GM12878 (cell line): ENCODE measurements at regions not wholly inside any gene's neighbourhood (a gene's known extent, or its start where the extent isn't known, plus 50 kb on each side); places are given as distances from the start of the nearest gene placed in this dataset.

Source experiments
- EZH2 ChIP-seq: IDR thresholded peaks from 2 replicates; pipeline ENCODE4 v1.6.1; 2012; ENCODE audit warnings: low read depth, mild to moderate bottlenecking, control low read depth, inconsistent platforms, low read length, borderline replicate concordance; ENCODE audit not compliant: control insufficient read depth
- FOS ChIP-seq: IDR thresholded peaks from 3 replicates; pipeline ENCODE4 v1.6.1; 2011; ENCODE audit warnings: borderline replicate concordance; ENCODE audit not compliant: insufficient read length; ENCODE audit errors: extremely low read depth
- SMARCA5 ChIP-seq: fragments of 450-650 bp; IDR thresholded peaks from 2 replicates; pipeline ENCODE4 v1.6.1; 2017; ENCODE audit warnings: mild to moderate bottlenecking
- ZNF622 ChIP-seq: fragments of 450-650 bp; IDR thresholded peaks from 2 replicates; pipeline ENCODE4 v1.6.1; 2017; ENCODE audit warnings: mild to moderate bottlenecking, inconsistent platforms

- TF ChIP-seq EZH2, result no peak
- no peak for TF ChIP-seq FOS
- TF ChIP-seq SMARCA5, result no peak
- no peak for TF ChIP-seq ZNF622
Observed at GRCh38 chr7:37541810-37542443, 93.3 kb upstream of the ELMO1 start.
